ENCODE measurements at regions not wholly inside any gene's neighbourhood (a gene's known extent, or its start where the extent isn't known, plus 50 kb on each side); places are given as distances from the start of the nearest gene placed in this dataset.

DNA sequence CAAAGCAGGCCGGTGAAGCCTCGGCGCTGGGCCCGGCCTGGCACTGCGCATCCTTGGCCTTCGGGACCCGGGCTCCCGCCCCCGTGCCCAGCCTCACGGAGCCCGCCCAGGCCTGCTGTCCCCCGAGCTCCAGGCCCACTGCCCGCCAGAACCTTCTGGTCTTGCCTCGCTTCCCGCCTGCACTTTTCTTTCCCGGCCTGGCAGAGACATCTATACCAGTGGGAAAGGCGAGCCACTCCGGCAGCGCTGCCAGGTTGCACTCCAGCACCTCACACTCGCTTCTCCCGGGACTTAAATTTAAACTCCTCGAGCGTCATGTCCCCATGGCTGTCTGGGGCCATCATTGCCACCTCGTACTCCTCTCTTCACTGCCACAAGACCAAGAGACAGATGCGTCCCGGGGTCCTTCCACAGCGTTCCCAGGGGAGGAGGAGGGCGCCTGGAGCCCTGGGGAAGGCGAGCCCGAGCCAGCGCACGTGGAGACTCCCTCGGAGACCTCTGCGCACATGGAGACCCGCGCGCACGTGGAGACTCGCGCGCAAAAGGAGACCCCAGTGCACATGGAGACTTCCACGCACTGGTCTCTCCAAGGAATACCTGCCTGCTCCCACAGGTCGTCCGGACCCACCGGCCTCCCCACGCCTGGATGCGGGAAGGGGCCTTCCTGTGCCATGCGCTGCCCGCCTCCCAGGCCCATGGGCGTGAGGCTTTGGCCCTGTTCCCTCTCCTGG is 253.1 kb upstream of the SALL3 start:
- no peak for DNase-seq (ENCODE audit: low read depth)

DNA sequence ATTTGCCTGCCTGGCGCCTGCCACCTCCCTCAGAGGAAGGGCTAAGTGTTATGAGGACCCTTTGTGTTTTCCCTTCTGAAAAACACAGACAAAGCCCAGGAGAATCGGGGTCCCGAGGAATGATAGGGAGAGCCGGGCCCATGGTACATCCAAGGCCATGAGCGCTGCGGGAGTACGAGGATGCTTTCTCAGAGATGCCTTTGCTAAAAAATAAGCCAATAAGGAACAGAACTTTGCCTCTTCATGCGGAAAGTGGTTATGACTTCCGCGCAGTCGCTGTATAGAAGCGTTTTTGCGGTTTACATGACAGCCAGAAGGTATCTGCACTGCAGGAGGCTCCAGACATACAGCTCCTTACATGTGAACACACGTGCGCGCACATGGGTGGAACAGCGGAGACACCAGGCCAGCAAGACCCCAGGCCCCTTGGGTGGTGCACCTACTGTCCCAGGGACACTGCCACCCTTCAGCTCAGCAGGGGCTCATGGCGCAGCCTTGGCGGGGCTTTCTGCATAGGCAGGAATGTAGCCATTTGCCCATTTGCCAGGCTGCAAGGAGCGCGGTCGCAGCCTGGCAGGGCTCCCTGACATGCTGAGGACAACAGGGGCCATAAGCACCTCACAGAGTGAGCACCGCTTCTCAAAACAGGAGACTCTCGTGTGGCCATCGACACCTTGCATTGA is 252.4 kb upstream of the SALL3 start:
- DNase-seq (ENCODE audit: low read depth): no peak

DNA sequence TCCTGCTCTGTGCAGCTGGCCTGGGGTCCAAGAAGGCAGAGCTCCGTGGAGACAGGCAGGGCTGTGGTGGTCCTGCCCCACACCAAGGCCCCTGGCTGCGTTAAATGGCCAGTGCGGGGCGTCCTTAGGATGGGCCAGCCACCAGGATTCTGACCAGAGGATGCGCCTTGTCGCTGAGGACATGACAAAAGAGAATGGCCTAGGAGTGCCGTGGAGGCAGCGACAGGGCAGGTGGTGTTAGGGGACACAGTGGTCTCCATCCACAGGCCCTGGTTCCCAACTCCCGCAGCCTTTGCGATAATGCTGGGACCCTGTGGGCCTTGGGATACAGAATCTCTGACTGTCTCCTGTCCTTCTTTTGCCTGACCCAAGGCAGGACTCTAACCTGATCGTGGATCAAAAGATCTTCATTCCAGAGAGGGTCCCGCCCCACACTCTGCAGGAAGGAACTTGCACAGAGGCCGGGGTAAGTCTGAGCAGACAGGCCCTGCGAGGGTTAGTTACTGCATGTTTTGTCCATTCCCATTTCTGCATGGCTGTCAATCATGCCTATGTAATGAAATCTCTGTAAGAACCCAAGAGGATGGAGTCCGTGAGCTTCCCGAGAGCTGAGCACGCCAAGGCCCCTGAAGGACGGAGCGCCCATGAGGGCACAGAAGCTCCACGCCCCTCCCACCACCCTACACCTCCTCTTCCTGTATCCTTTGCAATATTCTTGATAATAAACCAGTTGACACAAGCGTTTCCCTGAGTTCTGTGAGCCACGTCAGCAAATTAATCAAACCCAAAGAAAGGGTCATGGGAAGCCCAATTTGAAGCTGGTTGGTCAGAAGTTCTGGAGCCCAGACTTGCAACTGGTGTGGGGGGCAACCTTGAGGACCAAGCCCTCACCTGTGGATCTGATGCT is 251.5 kb upstream of the SALL3 start:
- DNase-seq (ENCODE audit: low read depth): no peak

DNA sequence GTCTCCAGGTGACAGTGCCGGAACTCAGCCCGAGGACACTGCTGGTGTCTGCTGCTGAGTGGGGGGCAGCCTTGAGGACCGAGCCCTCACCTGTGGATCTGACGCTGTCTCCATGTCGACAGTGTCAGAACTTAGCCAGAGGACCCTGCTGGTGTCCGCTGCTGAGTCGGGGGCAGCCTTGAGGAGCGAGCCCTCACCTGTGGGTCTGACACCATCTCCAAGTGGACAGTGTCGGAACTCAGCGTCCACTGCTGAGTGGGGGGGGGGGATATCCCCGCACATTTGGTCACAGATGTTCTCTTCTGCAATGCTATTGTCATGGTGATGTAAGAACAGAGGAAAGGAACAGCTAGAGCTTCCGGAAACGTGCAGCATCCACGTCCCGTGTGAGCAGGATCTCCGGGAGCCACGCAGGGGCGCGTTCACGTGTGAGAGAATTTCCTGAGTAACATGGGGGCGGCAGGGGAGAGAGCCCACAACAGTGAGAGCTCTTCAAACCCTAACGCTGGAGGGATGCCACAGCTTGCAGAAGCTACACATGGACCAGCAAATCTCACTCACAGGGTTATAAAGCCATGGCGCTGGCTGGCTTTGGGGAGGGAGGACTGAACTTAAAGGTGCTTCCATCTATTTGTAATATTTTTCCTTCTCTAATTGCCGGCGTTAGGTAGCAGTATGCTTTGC is 250.7 kb upstream of the SALL3 start:
- DNase-seq (ENCODE audit: low read depth): no peak

DNA sequence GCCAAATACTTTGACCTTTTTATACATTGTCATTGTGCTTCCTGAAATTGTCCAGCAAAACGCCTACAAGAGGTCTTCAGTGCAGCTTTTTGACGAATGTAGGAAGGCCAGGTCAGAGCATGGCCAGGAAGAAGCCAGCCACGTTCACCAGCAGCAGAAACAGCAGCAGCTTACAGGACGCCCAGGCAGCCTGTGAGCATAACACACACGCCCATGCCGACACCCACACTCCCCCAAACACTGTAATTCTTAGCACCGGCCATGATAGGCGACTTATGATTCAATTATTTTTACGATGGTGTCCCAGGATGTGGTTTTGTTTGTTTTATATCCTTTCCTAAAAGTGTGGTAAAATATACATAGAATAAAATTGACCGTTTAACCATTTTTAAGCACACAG is 249.1 kb upstream of the SALL3 start:
- DNase-seq (ENCODE audit: low read depth): no peak

DNA sequence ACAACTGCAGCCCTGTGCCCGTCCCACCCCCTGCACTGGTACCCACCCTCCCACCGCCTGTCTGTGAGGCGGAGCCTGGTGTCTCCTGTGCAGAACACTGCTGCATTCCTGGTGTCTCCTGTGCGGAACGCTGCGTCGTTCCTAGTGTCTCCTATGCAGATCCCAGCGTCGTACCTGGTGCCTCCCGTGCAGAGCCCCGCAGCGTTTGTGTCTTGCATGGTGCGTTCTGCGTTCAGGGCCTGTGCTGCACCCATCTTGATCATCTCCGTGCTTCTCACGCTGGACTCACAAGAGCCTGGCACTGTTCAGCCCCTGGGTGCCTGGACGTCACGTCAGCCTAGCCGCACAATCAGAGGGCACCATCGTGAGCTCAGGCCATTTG is 248.6 kb upstream of the SALL3 start:
- no peak for DNase-seq (ENCODE audit: low read depth)

DNA sequence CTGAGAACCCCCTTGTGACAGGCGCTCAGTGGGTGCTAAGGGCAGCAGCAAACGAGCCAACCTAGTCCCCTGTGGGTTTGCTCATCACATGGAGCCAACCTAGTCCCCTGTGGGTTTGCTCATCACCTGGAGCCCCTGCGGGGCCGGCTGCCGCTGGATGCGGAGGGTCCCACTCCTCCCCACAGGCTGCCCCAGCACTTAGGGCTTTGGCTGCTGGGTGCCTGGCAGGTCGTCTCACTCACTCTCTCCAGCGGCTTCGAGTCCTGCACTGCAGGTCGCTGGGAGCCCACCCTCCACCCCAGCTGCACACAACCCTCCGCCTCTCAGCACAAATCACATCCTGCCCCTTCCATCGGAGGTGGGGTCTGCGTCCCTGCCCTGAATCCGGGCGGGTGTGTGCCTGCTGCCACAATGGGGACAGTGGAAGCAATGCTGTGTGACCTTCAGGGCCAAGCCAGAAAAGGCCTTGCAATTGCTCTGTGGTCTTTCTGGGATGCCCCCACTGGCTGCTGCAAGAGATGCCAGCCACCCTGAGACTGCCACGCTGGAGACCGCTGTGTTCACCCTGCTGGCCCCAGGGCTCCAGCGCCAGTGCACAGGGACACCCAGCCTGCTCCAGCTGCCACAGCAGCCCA is 248.1 kb upstream of the SALL3 start:
- no peak for DNase-seq (ENCODE audit: low read depth)

DNA sequence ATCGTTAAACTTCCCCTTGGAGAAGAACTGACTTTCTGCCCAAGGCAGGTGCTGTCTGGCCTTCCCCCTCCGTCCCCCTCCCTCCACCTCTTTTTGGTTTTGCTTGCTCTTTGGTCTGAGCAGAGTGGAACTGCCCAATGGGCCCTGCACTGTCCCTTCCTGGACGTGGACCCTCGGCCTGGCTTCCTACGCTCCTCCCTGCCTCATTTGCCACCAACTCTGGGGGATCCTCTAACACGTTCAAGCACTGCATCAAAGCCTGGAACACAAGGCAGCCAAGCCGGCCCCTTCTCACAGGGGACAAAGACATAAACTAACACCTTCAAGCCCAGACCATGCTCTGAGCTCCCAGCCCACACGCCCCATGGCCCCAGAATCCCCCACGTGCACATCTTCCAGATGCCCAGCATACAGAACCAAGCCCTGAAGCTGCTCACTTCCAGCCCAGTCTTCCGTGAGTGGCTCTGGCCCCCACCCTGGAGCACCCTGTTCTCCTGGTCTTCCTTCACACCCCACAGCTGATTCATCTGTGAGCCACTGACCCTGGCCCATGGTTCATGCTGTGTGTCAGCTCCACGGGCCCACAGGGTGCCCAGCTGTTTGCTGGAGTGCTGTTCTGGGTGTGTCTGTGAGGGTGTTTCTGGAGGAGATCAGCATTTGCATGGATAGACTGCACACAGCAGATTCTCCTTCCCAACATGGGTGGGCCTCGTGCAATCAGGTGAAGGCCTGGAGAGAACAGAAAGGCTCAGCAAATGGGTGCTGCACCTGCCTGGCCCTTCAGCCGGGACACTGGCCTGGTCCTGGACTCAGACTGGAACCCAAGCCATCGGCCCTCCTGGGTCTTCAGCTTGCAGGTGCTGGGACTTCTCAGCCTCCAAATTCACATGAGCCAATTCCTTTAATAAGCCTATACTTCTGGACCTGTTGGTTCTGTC is 247.1 kb upstream of the SALL3 start:
- DNase-seq (ENCODE audit: low read depth): no peak

DNA sequence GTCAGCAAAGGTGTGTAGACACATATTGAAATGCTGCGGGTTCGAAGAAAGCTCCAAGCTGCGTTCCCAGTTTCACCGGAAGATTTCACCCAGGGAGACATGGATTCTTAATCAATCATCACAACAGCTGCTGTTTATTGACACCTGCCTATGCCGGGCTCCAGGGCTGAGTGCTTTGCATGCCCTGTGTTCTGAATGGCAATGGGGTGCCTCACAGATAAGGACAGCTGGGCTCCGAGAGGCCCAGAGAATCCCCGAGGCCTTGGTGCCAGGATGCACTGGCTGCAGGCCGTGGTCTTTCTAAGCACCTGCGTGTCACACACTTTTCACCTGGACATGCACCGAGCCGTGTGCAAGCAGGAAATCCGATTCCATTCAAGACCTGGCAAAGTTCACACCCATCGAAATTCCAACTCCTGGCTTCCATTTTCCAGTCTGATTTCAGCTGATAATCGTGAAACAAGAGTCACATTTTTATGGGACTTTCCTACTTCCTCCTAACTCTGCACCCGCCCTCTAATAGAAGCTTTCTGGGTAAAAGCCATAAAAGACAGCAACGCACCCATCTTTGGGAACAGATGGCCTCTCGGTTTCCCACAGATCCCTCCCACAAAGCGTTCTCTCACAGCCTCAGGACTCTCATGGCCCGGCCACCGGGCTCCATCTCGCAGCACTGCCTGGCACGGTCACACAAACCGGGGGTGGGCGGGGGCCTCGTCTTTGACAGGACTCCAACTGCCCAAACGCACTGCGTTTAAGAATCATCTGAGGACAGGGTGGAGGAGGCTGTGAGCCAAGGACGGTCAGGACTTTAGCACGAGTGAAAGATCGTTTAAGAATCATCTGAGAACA is 245.6 kb upstream of the SALL3 start:
- no peak for DNase-seq (ENCODE audit: low read depth)

DNA sequence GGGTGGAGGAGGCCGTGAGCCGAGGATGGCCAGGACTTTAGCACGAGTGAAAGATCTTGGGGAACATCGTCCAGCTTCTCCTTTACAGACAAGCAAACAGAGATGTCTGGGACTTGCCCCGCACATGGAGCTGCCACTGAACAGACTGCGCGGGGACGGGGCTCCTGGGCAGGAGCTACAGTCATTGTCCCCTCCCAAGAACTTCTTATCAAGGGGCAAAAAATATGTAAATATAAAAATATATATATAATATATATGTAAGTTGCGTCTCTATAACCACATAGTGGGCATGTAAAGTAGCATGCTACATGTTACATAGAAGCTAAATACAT is 245.0 kb upstream of the SALL3 start:
- no peak for DNase-seq (ENCODE audit: low read depth)

DNA sequence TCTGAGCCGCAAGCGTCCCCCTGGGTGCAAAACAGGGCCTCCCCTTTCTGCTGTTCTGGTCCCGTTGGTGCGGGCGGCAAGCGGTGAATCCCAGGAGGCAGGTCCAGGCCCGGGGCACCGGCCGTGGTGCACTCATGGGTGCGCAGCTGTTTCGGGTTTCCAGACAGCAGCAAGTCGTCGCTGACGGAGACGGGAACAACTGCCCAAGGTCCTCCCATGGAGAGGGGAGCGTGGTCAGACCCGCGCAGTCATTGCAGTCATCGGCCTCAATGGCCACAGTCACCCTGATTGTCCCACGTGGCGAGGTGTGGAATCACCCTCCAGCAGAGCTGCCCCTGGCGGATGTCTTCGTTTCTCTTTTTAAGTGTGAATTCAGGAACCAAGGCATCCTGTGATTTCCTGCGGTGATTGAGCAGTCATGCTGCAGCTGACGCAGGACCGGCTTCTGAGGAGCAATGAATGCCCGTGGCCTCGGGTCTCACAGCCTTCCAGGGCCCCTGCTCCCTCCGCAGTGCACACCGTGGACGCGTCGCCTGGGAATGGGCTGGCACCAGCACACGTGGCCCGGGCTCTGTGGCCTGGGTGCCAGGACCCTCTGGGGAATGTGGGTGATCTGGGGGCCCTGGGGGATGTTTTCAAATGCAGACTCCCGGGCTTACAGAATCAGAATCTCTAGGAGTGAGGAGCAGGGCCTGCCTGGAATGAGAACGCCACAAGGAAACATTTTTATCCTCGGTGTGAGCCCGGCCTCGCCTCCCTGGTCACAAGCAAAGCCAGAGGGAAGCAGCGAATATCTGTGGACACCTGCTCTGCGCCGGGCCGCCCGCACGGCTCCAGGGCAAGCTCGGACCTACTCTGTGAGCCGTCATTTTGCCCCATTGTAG is 244.2 kb upstream of the SALL3 start:
- DNase-seq (ENCODE audit: low read depth): no peak

DNA sequence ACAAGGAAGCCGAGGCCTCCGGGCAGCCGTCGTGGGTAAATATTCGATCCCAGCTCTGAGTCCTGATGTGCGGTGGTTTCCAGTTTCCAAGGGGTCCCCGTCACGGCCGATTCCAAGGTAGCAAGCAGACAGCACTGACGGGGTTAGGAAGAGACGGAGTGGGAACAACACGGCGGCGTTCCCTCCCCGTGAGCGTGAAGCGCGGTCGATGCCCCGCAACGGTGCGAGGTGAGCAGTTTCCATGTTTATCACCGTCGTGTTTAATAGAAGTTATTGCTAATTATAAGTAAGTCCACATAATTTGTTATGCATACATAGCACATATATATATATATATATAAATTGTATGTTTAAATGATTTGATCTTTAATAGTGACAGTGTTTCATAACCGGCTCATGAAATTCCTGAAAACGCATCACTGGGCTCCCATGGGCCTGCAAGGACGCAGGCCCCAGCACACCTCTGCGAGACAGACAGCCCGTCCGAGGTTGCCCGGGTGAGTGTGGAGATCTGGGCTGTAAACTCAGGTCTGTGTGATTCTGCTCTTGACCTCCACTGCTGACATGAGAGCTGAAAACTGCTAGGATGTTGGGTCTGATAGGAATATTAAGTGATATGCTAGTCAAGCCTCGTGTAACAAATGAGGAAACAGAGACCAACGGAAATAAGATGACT is 243.5 kb upstream of the SALL3 start:
- no peak for DNase-seq (ENCODE audit: low read depth)

DNA sequence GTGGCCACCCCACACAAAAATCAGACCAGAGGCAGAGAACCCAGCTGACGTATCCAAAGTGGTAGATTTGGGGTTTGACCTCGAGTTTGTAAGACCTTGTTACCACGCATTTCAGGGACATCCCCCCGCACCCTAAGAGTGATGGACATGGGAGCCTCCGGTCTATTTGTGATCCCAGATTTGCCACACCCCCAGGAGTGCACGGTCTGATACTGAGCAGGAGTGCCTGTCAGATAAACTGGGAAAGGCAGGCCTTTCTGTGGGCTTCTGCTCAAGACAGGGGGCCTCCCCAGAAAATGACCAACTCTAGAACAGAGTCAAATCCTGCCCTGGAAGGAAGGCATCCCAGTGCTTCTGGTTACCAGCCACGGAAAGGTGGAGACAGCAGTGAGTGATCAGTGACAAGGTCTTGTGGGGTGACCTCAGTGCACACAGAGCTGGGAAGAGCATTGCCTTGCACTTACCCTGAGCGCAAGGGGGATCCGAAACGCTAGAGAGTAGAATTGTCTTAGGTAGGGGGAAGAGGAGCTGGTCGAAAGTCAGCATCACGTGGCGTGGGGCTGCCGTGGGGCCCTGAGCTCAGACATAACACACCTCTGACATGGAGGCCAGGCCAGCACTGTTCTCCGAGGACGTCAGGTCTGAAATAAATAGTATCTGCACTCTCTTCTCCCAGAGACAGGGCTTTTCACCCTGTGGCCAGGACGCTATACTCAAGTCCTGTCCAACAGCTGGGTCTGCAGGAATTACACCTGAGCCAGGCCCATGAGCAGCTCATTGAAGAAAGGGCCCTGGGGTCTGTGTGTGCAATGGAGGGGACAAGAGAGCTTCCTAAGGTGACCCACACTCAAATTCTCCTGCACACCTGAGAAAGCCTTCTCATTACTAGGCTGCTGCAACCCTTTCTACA is 242.4 kb upstream of the SALL3 start:
- DNase-seq (ENCODE audit: low read depth): no peak

DNA sequence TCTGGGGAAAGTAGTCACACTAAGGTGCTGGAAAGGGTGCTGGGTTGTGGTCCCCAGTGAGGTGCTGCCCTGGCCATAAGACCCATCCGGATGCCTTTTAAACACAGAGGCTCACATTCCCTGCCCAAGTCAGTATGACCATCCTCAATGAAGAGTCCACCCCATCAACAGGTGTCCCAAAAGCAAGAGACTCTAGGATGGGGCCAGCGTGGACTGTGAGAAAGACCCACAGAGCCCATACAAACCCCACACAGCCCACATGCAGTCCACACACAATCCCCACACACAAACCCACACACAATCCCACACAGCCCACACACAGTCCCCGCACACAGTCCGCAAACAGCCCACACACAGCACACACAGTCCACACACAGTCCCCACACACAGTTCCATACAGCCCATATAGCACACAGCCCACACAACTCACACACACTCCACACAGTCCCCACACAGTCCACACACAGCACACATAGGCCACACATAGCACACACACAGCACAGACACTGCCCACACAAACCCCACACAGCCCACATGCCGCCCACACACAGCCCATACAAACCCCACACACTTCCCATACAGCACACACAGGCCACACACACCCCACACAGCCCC is 241.4 kb upstream of the SALL3 start:
- no peak for DNase-seq (ENCODE audit: low read depth)

DNA sequence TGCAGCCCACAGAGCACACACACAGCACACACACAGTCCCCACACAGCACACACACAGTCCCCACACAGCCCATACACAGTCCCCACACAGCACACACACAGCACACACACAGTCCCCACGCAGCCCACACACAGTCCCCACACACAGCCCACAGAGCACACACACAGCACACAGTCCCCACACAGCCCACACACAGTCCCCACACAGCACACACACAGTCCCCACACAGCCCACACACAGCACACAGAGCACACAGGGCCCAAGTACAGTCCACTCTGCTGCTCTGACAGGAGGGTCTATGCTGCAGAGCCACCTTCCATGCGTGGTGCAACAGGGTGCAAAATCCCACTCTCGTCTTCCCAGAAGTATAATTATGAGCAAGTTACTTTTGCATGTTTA is 240.5 kb upstream of the SALL3 start:
- DNase-seq (ENCODE audit: low read depth): no peak

DNA sequence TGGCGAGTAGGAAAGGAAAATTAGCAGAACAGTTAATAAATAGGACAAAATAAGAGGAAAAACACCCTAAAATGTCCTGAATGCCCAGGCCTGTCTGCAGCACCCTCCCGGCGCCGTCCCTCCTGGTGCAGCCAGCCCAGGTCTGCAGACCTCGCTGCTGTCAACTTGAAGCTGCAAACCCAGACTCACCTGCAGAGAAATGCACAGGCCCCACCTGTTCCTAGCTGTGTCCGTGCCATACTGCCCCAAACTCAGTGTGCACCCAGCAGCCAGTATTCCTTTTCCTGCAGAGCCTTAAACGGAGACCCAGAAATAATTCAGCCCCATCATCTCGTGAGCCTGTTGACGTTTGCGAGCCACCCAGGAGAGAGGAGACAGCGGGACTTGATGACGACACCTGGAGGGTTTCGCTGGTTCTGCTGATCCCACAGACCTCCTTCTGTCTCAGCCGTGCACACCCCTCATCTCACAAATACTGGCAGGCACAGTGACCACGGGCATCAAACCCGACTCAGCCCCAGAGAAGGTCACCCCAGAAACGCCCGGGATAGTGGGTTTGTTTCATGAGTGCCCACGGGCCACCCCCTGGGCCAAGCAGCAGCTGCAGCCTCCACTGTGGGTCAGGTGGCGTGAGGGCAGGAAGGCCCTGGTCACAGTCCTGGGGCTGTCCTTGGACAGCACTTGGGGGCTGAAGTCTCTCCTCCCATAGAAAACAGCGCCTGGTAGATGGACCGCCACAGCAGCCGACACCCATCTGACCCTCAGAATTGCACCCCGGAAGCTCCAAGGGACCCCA is 239.5 kb upstream of the SALL3 start:
- DNase-seq (ENCODE audit: low read depth): no peak
